ENCODE measurements at regions not wholly inside any gene's neighbourhood (a gene's known extent, or its start where the extent isn't known, plus 50 kb on each side); places are given as distances from the start of the nearest gene placed in this dataset.

DNA sequence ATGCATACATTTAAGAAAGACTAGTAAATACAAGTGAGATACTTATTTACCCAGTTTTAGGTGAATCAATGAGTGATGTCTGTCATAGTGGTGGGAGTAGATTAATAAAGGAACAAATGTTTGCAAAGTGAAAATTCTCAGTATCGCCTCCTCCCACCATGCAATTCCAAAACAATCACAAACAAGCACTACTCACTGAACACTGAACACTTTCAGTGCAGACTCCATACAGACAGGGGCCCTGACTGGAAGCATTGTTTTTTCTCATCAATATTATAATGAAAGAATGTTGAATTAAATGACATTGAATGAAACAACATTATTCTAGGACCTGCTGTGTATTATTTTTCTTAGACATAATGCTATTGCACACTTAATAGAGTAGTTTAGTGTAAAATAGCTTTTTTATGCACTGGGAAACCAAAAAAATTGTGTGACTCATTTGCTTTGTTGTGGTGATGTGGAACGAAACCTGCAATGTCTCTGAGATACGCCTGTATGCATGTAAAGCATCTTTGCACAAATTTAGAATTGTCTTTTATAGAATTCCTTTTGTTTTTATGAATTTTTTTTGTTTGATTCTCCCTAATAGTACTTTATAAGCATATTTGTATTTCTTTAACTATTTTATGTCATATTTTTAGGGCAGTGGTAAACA is 317.5 kb downstream of the UTRN start:
- TF ChIP-seq YY1 (IDR thresholded peaks at IDR 0.05; ENCODE audit: insufficient read depth, insufficient read length) (no peak), SUZ12 (IDR thresholded peaks at IDR 0.05; ENCODE audit: extremely low read depth, insufficient read depth, insufficient read length) (no peak), ZNF274 (IDR thresholded peaks at IDR 0.05; ENCODE audit: low read depth, low read length) (no peak)

Data from NT2/D1 (cell line).